Esophagus squamous epithelium (tissue), 5 donors: ENCODE measurements at regions not wholly inside any gene's neighbourhood (a gene's known extent, or its start where the extent isn't known, plus 50 kb on each side); places are given as distances from the start of the nearest gene placed in this dataset.

Source experiments
- DNase-seq: peaks from one replicate; lab custom pipeline; 2025; lab: John Stamatoyannopoulos, UW
- H3K27ac ChIP-seq, 4 donors: fragments of 200-600 bp; sonication (generic); one replicate each; pipeline ENCODE4 v1.5.1; 2016 to 2019; ENCODE audit warnings: mild to moderate bottlenecking in 1 of 4
- H3K27me3 ChIP-seq, 4 donors: fragments of 200-600 bp; sonication (generic); 1 replicate in 3 of 4; 2 replicates in 1 of 4; pipeline versions ENCODE4 v1.5.1 to v1.6.0; 2017 to 2021; ENCODE audit warnings: antibody characterized with exemption in 1 of 4
- H3K36me3 ChIP-seq, 3 donors: fragments of 200-600 bp; sonication (generic); one replicate each; pipeline ENCODE4 v1.5.1; 2016 to 2019
- H3K4me1 ChIP-seq, 3 donors: fragments of 200-600 bp; sonication (generic); one replicate each; pipeline ENCODE4 v1.5.1; 2017 to 2019
- H3K4me3 ChIP-seq, 4 donors: fragments of 200-600 bp; sonication (generic); 1 replicate in 3 of 4; 2 replicates in 1 of 4; pipeline ENCODE4 v1.5.1; 2016 to 2019; ENCODE audit warnings: mild to moderate bottlenecking in 2 of 4, moderate library complexity in 1 of 4
- H3K9me3 ChIP-seq, 3 donors: fragments of 200-600 bp; sonication (generic); one replicate each; pipeline ENCODE4 v1.5.1; 2016 to 2019
- POLR2A ChIP-seq, 4 donors: fragments of 450-650 bp; IDR thresholded peaks; one replicate each; pipeline ENCODE4 v1.6.1; 2017; ENCODE audit warnings: antibody characterized with exemption in 4 of 4, mild to moderate bottlenecking in 4 of 4, moderate library complexity in 3 of 4
- WGBS, 2 donors: methylation state at CpG; one replicate each; pipeline ENCODE4 v1.1.5; 2018; 5-methylcytosine and 5-hydroxymethylcytosine counted together
- intact Hi-C: fragments of 100-400 bp; cut with DNase I; formaldehyde crosslinking; loops from one replicate; pipeline ENCODE4 v1.15.0; 2022
- TF ChIP-seq, protein P1 (sequence below), 6 experiments: fragments of 450-650 bp in 4 of 6; fragments of 200-600 bp in 2 of 6; sonication (generic) in 2 of 6; IDR thresholded peaks; one replicate each; pipeline ENCODE4 v1.5.1; 2016 to 2019; ENCODE audit warnings: antibody characterized with exemption in 6 of 6, mild to moderate bottlenecking in 4 of 6, moderate library complexity in 4 of 6
- donor health status: DM: yes; HTN: yes; CAD: no.

DNA sequence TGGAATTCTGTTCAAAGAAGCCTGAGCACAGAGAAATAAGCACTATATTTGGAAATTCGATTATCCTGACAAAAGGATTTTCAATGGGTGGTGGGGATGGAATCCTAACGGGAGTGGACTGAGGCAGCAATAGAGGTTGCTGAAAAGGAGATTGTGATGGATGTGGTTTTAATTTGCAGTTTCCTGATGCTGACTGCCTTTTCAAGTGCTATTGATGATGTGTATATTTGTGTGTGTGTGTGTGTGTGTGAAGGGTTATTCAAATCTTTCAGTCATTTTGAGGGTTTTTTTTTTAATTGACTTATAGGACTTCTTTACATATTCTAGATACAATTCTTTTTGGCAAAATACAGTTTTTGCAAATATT is 614.5 kb downstream of the HINT1 start:
- no peak for DNase-seq
- H3K27me3 ChIP-seq = no peaks in the 10 kb centered on the region
- H3K4me1 ChIP-seq = peaks cover 0 to 6% (median 5%) of the 10 kb centered on the region in 3 donors
- H3K9me3 ChIP-seq = no peaks in the 10 kb centered on the region
- 41 to 43% methylated on average over 2 of the region's 2 CpGs for WGBS, 2 donors
- intact Hi-C loops = no loop called here
- H3K36me3 ChIP-seq = no peaks in the 10 kb centered on the region
- no peak overlapping the region for H3K4me3 ChIP-seq
- no peak overlapping the region for H3K27ac ChIP-seq
- TF ChIP-seq, protein P1, sequence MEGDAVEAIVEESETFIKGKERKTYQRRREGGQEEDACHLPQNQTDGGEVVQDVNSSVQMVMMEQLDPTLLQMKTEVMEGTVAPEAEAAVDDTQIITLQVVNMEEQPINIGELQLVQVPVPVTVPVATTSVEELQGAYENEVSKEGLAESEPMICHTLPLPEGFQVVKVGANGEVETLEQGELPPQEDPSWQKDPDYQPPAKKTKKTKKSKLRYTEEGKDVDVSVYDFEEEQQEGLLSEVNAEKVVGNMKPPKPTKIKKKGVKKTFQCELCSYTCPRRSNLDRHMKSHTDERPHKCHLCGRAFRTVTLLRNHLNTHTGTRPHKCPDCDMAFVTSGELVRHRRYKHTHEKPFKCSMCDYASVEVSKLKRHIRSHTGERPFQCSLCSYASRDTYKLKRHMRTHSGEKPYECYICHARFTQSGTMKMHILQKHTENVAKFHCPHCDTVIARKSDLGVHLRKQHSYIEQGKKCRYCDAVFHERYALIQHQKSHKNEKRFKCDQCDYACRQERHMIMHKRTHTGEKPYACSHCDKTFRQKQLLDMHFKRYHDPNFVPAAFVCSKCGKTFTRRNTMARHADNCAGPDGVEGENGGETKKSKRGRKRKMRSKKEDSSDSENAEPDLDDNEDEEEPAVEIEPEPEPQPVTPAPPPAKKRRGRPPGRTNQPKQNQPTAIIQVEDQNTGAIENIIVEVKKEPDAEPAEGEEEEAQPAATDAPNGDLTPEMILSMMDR (IDR thresholded peaks at IDR 0.05) = no peak
- no peak for TF ChIP-seq POLR2A (IDR thresholded peaks at IDR 0.05)

DNA sequence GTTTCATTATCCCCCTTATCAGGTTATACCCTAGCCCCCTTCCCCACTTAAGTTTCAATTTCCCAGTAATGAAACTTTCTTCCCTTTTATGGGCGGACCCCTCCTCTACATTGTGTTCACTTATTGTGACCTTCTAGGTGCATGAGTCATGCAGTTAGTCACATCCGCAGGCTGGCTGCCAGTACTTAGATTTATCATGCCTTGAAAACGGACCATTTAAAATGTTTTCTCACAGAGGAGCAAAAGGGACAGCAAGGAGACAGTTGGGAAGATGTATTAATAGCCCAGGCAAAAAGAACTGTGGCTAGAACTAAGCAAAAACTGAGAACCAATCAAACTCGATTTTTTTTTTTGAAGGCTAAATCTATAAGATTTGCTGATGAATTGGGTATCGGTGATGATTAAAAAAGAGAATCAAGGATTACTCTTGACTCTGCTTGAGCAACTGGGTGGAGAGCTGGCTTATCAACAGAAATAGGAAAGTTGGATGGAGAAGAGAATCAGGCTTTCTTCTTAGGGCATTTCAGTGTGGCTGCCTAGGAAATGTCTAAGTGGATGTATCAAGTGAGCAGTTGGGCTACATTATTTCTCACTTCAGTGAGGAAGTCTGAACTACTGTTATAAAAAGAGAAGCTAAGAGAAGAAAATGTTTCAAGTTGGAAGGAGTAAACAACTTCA is 615.0 kb downstream of the HINT1 start:
- no peaks in the 10 kb centered on the region for H3K36me3 ChIP-seq
- H3K9me3 ChIP-seq = no peaks in the 10 kb centered on the region
- H3K4me3 ChIP-seq = no peak overlapping the region
- peaks cover 0 to 6% (median 5%) of the 10 kb centered on the region in 3 donors for H3K4me1 ChIP-seq
- WGBS, 2 donors = 32 to 40% methylated on average over 5 of the region's 5 CpGs
- no peak overlapping the region for H3K27ac ChIP-seq
- intact Hi-C loops = no loop called here
- H3K27me3 ChIP-seq = no peaks in the 10 kb centered on the region
- TF ChIP-seq, protein P1 (IDR thresholded peaks at IDR 0.05) = no peak
- no peak for TF ChIP-seq POLR2A (IDR thresholded peaks at IDR 0.05)
- DNase-seq = no peak

DNA sequence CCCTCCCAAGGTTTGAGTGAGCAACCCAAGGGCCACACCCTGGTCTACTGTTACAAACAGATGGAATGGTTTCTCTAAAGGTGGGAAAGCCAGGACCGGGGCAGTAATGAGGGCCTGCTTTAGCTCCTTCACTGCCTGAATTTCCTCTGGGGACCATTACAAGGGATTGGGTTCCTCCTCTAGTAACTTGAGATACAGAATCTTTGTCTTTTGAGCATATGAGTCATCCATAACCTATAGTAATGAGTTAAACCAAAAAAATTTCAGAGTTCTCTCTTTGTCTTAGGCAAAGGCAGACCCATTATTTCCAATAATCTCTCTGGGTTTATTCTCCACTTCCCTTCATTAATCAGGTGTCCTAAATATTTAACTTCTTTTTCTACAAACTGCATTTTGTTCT is 618.8 kb downstream of the HINT1 start:
- no peak for TF ChIP-seq POLR2A (IDR thresholded peaks at IDR 0.05)
- TF ChIP-seq, protein P1 (IDR thresholded peaks at IDR 0.05) = no peak
- intact Hi-C loops = no loop called here
- H3K4me3 ChIP-seq = no peak overlapping the region

DNA sequence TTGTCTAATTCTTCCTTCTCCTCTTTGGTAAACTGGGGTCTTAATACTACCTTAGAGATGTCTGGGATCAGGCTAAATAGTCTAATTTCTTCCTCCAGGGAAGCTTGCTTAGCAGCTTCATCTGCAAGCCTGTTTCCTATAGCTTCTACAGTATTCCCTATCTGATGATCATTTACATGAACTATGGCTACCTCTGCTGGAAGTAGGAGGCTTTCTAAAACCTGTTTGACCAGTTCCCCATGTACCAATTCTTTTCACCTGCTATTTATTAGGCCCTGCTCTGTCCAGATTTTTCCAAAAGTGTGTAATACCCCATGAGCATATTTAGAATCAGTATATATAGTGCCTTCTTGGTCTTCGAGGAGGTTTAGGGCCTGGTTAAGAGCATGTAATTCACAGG is 619.8 kb downstream of the HINT1 start:
- Histone ChIP-seq H3K4me1 (peaks cover 0 to 6% (median 5%) of the 10 kb centered on the region in 3 donors), H3K9me3 (no peaks in the 10 kb centered on the region), H3K4me3 (no peak overlapping the region), H3K36me3 (no peaks in the 10 kb centered on the region), H3K27ac (no peak overlapping the region), H3K27me3 (no peaks in the 10 kb centered on the region)
- intact Hi-C loops = no loop called here
- no peak for DNase-seq
- TF ChIP-seq, protein P1 (IDR thresholded peaks at IDR 0.05) = peak in 2 of 6 experiments; percentile 10 to 32
- TF ChIP-seq POLR2A (IDR thresholded peaks at IDR 0.05) = no peak
- 54 to 63% methylated on average over 1 of the region's 1 CpG for WGBS, 2 donors

More for the DNA sequence above, 618.8 kb downstream of the HINT1 start:
- Histone ChIP-seq H3K4me1 (peaks cover 0 to 6% (median 5%) of the 10 kb centered on the region in 3 donors), H3K27ac (no peak overlapping the region), H3K36me3 (no peaks in the 10 kb centered on the region), H3K9me3 (no peaks in the 10 kb centered on the region), H3K27me3 (no peaks in the 10 kb centered on the region)
- whole genome bisulfite sequencing, 2 donors = 100% methylated on average over 1 of the region's 1 CpG
- DNase-seq = no peak

DNA sequence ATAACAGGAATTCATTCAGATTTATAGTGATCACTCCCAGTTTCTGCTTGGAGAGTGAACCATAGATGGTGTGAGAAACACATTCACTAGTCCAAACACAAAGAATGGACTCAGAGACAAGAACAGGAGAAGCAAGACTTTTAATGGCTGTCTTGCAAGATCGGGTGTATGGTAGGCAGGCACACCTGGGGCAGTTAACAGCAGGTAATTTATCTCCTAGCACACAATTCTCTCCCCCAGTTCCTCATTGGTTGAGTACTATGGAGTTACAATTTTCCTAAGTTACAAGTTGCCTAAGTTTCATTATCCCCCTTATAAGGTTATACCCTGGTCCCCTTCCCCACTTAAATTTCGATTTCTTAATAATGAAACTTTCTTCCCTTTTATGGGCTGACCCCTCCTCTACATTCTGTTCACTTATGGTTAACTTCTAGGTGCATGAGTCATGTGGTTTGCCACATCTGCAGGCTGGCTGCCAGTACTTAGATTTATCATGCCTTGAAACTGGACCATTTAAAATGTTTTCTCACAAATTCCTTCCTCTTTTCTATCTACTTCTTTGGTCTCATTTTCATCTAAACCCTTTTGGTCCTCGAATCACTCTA is 623.3 kb downstream of the HINT1 start:
- H3K9me3 ChIP-seq = no peaks in the 10 kb centered on the region
- H3K27ac ChIP-seq = no peak overlapping the region
- WGBS, 2 donors = 23 to 32% methylated on average over 3 of the region's 3 CpGs
- H3K4me1 ChIP-seq = no peaks in the 10 kb centered on the region
- no peaks in the 10 kb centered on the region for H3K36me3 ChIP-seq
- H3K4me3 ChIP-seq = no peak overlapping the region
- intact Hi-C loops = no loop called here
- no peak for TF ChIP-seq POLR2A (IDR thresholded peaks at IDR 0.05)
- TF ChIP-seq, protein P1 (IDR thresholded peaks at IDR 0.05) = no peak
- no peaks in the 10 kb centered on the region for H3K27me3 ChIP-seq
- DNase-seq = no peak
